ENCODE measurements at regions not wholly inside any gene's neighbourhood (a gene's known extent, or its start where the extent isn't known, plus 50 kb on each side); places are given as distances from the start of the nearest gene placed in this dataset.

GRCh38 chr7:46450425-46450824 is 529.4 kb upstream of the IGFBP3 start:
- no peaks in the 10 kb centered on the region for H3K36me3 ChIP-seq (ENCODE audit: insufficient read depth, low read length)
- H2AFZ ChIP-seq (ENCODE audit: low read length): no peak overlapping the region
- no peaks in the 10 kb centered on the region for H3K9me2 ChIP-seq (replicated peaks; ENCODE audit: low read depth, low read length)
- H3K4me1 ChIP-seq (ENCODE audit: insufficient read depth, low read length, poor library complexity, severe bottlenecking): no peaks in the 10 kb centered on the region
- no peaks in the 10 kb centered on the region for H3K27me3 ChIP-seq (ENCODE audit: insufficient read depth, low read length, poor library complexity, severe bottlenecking)
- H4K20me1 ChIP-seq (ENCODE audit: insufficient read depth, low read length, poor library complexity, severe bottlenecking): no peaks in the 10 kb centered on the region
- H3K4me3 ChIP-seq (ENCODE audit: low read length, poor library complexity, severe bottlenecking): no peak overlapping the region
- no peaks in the 10 kb centered on the region for H3K79me2 ChIP-seq (ENCODE audit: insufficient read depth, low read length)
- no peak overlapping the region for H3K9ac ChIP-seq (ENCODE audit: low read depth, low read length, poor library complexity, severe bottlenecking)
- no peak overlapping the region for H3K4me2 ChIP-seq (ENCODE audit: low read depth, low read length, poor library complexity, severe bottlenecking)
- peaks cover 1% of the 10 kb centered on the region; the same call in 1 of the 2 replicates for H3K9me3 ChIP-seq (ENCODE audit: insufficient read depth, low read depth, low read length)
- H3F3A ChIP-seq (ENCODE audit: low read depth): no peaks in the 10 kb centered on the region
- no peak for TF ChIP-seq EZH2phosphoT487 (IDR thresholded peaks at IDR 0.05; ENCODE audit: borderline replicate concordance)
- TF ChIP-seq, protein P1, sequence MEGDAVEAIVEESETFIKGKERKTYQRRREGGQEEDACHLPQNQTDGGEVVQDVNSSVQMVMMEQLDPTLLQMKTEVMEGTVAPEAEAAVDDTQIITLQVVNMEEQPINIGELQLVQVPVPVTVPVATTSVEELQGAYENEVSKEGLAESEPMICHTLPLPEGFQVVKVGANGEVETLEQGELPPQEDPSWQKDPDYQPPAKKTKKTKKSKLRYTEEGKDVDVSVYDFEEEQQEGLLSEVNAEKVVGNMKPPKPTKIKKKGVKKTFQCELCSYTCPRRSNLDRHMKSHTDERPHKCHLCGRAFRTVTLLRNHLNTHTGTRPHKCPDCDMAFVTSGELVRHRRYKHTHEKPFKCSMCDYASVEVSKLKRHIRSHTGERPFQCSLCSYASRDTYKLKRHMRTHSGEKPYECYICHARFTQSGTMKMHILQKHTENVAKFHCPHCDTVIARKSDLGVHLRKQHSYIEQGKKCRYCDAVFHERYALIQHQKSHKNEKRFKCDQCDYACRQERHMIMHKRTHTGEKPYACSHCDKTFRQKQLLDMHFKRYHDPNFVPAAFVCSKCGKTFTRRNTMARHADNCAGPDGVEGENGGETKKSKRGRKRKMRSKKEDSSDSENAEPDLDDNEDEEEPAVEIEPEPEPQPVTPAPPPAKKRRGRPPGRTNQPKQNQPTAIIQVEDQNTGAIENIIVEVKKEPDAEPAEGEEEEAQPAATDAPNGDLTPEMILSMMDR (conservative IDR thresholded peaks at IDR 0.05; ENCODE audit: low read length): no peak

DNA sequence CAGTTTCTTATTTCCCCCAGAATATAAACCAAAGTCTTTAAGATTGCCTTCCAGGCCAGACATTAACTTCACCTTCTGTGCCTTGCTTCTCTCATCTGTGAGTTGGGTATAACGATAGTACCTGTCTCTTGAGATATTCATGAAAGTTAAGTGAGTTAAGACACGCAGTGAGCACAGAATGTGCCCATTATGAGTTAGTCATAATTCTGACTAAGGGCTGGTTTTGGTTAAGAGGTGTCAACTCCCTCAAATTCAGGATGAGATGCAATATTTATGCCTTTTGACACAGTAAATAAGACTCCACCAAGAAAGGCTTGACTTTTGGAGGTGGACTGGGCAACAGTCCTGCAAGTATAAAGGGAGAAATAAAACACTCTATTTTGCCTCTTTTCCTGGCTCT is 528.7 kb upstream of the IGFBP3 start:
- Histone ChIP-seq H3K4me3 (ENCODE audit: low read length, poor library complexity, severe bottlenecking) (no peak overlapping the region), H3K9me2 (replicated peaks; ENCODE audit: low read depth, low read length) (no peaks in the 10 kb centered on the region), H3K9me3 (ENCODE audit: insufficient read depth, low read depth, low read length) (peaks cover 5% of the 10 kb centered on the region; the same call in 1 of the 2 replicates), H3K27me3 (ENCODE audit: insufficient read depth, low read length, poor library complexity, severe bottlenecking) (no peaks in the 10 kb centered on the region), H3K36me3 (ENCODE audit: insufficient read depth, low read length) (no peaks in the 10 kb centered on the region), H4K20me1 (ENCODE audit: insufficient read depth, low read length, poor library complexity, severe bottlenecking) (no peaks in the 10 kb centered on the region), H3K4me2 (ENCODE audit: low read depth, low read length, poor library complexity, severe bottlenecking) (no peak overlapping the region), H3K4me1 (ENCODE audit: insufficient read depth, low read length, poor library complexity, severe bottlenecking) (no peaks in the 10 kb centered on the region), H3K79me2 (ENCODE audit: insufficient read depth, low read length) (no peaks in the 10 kb centered on the region), H3K9ac (ENCODE audit: low read depth, low read length, poor library complexity, severe bottlenecking) (no peak overlapping the region), H2AFZ (ENCODE audit: low read length) (no peak overlapping the region), H3F3A (ENCODE audit: low read depth) (no peaks in the 10 kb centered on the region)
- no peak for TF ChIP-seq EZH2phosphoT487 (IDR thresholded peaks at IDR 0.05; ENCODE audit: borderline replicate concordance)
- TF ChIP-seq, protein P1 (conservative IDR thresholded peaks at IDR 0.05; ENCODE audit: low read length): no peak

DNA sequence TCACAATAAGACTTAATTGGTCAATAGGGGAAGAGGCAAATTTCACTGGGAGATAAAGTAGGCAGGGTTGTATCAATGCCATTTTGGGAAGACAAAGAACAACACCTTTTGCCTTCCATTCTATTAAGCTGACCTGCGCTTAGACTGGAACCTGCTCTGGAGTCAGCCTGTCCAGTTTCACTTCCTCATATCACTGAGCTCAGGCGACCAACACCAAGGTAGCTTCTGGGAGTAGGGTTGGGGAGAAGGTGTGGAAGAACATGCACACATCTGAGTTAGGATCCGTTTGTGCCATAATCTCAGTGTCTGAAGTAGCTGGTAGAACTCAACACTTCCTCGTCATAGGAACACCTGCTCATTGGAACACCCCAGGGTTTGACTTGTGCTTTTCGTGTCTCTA is 527.4 kb upstream of the IGFBP3 start:
- Histone ChIP-seq H3K27me3 (ENCODE audit: insufficient read depth, low read length, poor library complexity, severe bottlenecking) (no peaks in the 10 kb centered on the region), H3K4me2 (ENCODE audit: low read depth, low read length, poor library complexity, severe bottlenecking) (no peak overlapping the region), H3F3A (ENCODE audit: low read depth) (no peaks in the 10 kb centered on the region), H3K4me1 (ENCODE audit: insufficient read depth, low read length, poor library complexity, severe bottlenecking) (no peaks in the 10 kb centered on the region), H3K9ac (ENCODE audit: low read depth, low read length, poor library complexity, severe bottlenecking) (no peak overlapping the region), H3K9me3 (ENCODE audit: insufficient read depth, low read depth, low read length) (peaks cover 5% of the 10 kb centered on the region; the same call in 1 of the 2 replicates), H4K20me1 (ENCODE audit: insufficient read depth, low read length, poor library complexity, severe bottlenecking) (no peaks in the 10 kb centered on the region), H3K79me2 (ENCODE audit: insufficient read depth, low read length) (no peaks in the 10 kb centered on the region), H3K4me3 (ENCODE audit: low read length, poor library complexity, severe bottlenecking) (no peak overlapping the region), H3K36me3 (ENCODE audit: insufficient read depth, low read length) (no peaks in the 10 kb centered on the region), H3K9me2 (replicated peaks; ENCODE audit: low read depth, low read length) (no peaks in the 10 kb centered on the region), H2AFZ (ENCODE audit: low read length) (no peak overlapping the region)
- TF ChIP-seq EZH2phosphoT487 (IDR thresholded peaks at IDR 0.05; ENCODE audit: borderline replicate concordance): no peak
- TF ChIP-seq, protein P1 (conservative IDR thresholded peaks at IDR 0.05; ENCODE audit: low read length): no peak
